HepG2 (cell line): ENCODE measurements at regions not wholly inside any gene's neighbourhood (a gene's known extent, or its start where the extent isn't known, plus 50 kb on each side); places are given as distances from the start of the nearest gene placed in this dataset.

Experiments used
- ATAC-seq: fragments of 200-7000 bp; cut with Tn5 transposase; 3 replicates; pipeline ENCODE4 v1.9.1; 2020; ENCODE audit warnings: mild to moderate bottlenecking, moderate library complexity
- BruUV-seq: library from RNA; stranded (reverse); fragments of 400-500 nt; replicated peaks from 2 replicates; lab custom pipeline; 2021; lab: Mats Ljungman, UMichigan
- CTCF ChIA-PET: fragments of 300-600 bp; formaldehyde crosslinking; extraction: SDS; loops from one replicate; lab custom pipeline; 2021; ENCODE audit warnings: low total read pairs, inconsistent platforms, low intra/inter-chr PET ratio; lab: Yijun Ruan, JAX
- POLR2A ChIA-PET: fragments of 350-600 bp; sonication (Branson Sonifier 250); formaldehyde crosslinking; loops from one replicate; lab custom pipeline; 2020; ENCODE audit warnings: antibody characterized with exemption, inconsistent platforms; lab: Yijun Ruan, JAX
- DNase-seq: peaks from one replicate; pipeline ENCODE4 v3.0.0-alpha.2; 2015; ENCODE audit warnings: low spot score
- FAIRE-seq: peaks from 3 replicates; lab custom pipeline; 2011; peaks lifted over from hg19 to GRCh38; lab: Jason Lieb, UNC
- H2AFZ ChIP-seq: one replicate; pipeline ENCODE4 v1.6.1; 2011; ENCODE audit warnings: low read length, inconsistent platforms
- H3K27ac ChIP-seq: fragments of 300-600 bp; 3 replicates; pipeline ENCODE4 v1.8.0; 2011; ENCODE audit warnings: mixed run types, mild to moderate bottlenecking, mixed read lengths, low read length, inconsistent platforms; ENCODE audit not compliant: insufficient read depth; ENCODE audit errors: extremely low read length
- H3K27me3 ChIP-seq, 2 experiments: fragments of 200-600 bp in 1 of 2; 2 replicates in 1 of 2; 3 replicates in 1 of 2; pipeline versions ENCODE4 v1.6.0 to v1.8.0; 2011; ENCODE audit warnings: low read length in 2 of 2, mild to moderate bottlenecking in 2 of 2, moderate library complexity in 2 of 2, inconsistent platforms in 1 of 2; ENCODE audit not compliant: insufficient read depth in 2 of 2, control insufficient read depth in 1 of 2
- H3K36me3 ChIP-seq, 2 experiments: fragments of 200-600 bp in 1 of 2; replicated peaks in 1 of 2; 2 replicates in 1 of 2; 3 replicates in 1 of 2; pipeline versions ENCODE4 v1.5.1 to v1.8.0; 2011; ENCODE audit warnings: low read length in 2 of 2, inconsistent platforms in 1 of 2; ENCODE audit not compliant: insufficient read depth in 2 of 2, control insufficient read depth in 1 of 2
- H3K4me1 ChIP-seq: 2 replicates; pipeline ENCODE4 v1.5.1; 2012; ENCODE audit warnings: low read length, inconsistent platforms; ENCODE audit not compliant: insufficient read depth
- H3K4me2 ChIP-seq: 2 replicates; pipeline ENCODE4 v1.6.0; 2011; ENCODE audit warnings: low read depth, low read length, inconsistent platforms
- H3K4me3 ChIP-seq, 3 experiments: fragments of 200-600 bp in 1 of 3; sonication (generic), shearing (Covaris generic) in 1 of 3; replicated peaks in 1 of 3; 2 replicates each; pipeline ENCODE4 v1.5.1; 2011 to 2016; ENCODE audit warnings: low read length in 3 of 3, inconsistent platforms in 2 of 3, low read depth in 2 of 3, mild to moderate bottlenecking in 2 of 3, control low read depth in 1 of 3, mixed read lengths in 1 of 3; ENCODE audit not compliant: insufficient read depth in 1 of 3
- H3K79me2 ChIP-seq: one replicate; pipeline ENCODE4 v1.6.1; 2011; ENCODE audit warnings: low read length, inconsistent platforms; ENCODE audit not compliant: insufficient read depth
- H3K9ac ChIP-seq: 2 replicates; pipeline ENCODE4 v1.6.0; 2011; ENCODE audit warnings: mild to moderate bottlenecking, low read depth, low read length, inconsistent platforms; ENCODE audit not compliant: insufficient read depth
- H3K9me3 ChIP-seq: 2 replicates; pipeline ENCODE4 v1.5.1; 2012; ENCODE audit warnings: mild to moderate bottlenecking, low read length
- H4K20me1 ChIP-seq: 2 replicates; pipeline ENCODE4 v1.6.0; 2011; ENCODE audit warnings: inconsistent platforms, mild to moderate bottlenecking, low read length, moderate library complexity; ENCODE audit not compliant: insufficient read depth
- MED8 ChIP-seq: sonication (generic); formaldehyde crosslinking; IDR thresholded peaks from 2 replicates; pipeline ENCODE4 v1.8.1; 2023; ENCODE audit warnings: mild to moderate bottlenecking, missing genetic modification reagents; ENCODE audit not compliant: insufficient replicate concordance
- SYNCRIP ChIP-seq: fragments of 200-400 bp; formaldehyde crosslinking; IDR thresholded peaks from 2 replicates; pipeline ENCODE4 v1.6.1; 2018; ENCODE audit warnings: mild to moderate bottlenecking, low read depth, low read length; ENCODE audit not compliant: insufficient read depth
- ZMAT3 ChIP-seq: sonication (generic); formaldehyde crosslinking; conservative IDR thresholded peaks from 2 replicates; pipeline ENCODE4 v1.7.0; 2021; ENCODE audit warnings: missing genetic modification reagents
- ZNF597 ChIP-seq: sonication (generic); formaldehyde crosslinking; IDR thresholded peaks from 2 replicates; pipeline ENCODE4 v1.5.0; 2020; ENCODE audit warnings: missing genetic modification reagents
- ZNF646 ChIP-seq: sonication (generic); formaldehyde crosslinking; IDR thresholded peaks from 2 replicates; pipeline ENCODE4 v1.9.0; 2021; ENCODE audit warnings: mild to moderate bottlenecking, missing genetic modification reagents
- WGBS: methylation state at CpG from one replicate; pipeline ENCODE4 v1.1.6; 2017; ENCODE audit warnings: low lambda C conversion rate; 5-methylcytosine and 5-hydroxymethylcytosine counted together
- in situ Hi-C: cut with HindIII; loops from 2 replicates; pipeline ENCODE4 v1.10.0; 2017; ENCODE audit warnings: low pct_unique_long_range_greater_than_20kb; ENCODE audit not compliant: extremely low pct_ligation_motif_present
- intact Hi-C: fragments of 100-400 bp; cut with micrococcal nuclease; formaldehyde crosslinking; loops from one replicate; pipeline ENCODE4 v1.10.0; 2022; ENCODE audit not compliant: unreplicated experiment

- Histone ChIP-seq H4K20me1 (no peaks in the 10 kb centered on the region), H3K9ac (no peak overlapping the region), H3K79me2 (no peaks in the 10 kb centered on the region), H3K27me3 (no peaks in the 10 kb centered on the region), H3K4me3 (no peak overlapping the region), H3K27ac (no peak overlapping the region), H3K36me3 (no peaks in the 10 kb centered on the region), H3K4me2 (no peak overlapping the region), H3K9me3 (peaks cover 28% of the 10 kb centered on the region), H2AFZ (no peak overlapping the region), H3K4me1 (no peaks in the 10 kb centered on the region)
- TF ChIP-seq ZNF597 (CRISPR knock-in tag) (no peak), MED8 (CRISPR knock-in tag) (no peak), ZNF646 (CRISPR knock-in tag) (no peak), ZMAT3 (CRISPR knock-in tag) (no peak), SYNCRIP (no peak)
- 0% methylated on average over 3 of the region's 3 CpGs for WGBS
- ChIA-PET CTCF (no interaction called here), POLR2A (no interaction called here)
- intact Hi-C loops (no loop called here), in situ Hi-C loops (no loop called here)
- no TSS peak for BruUV-seq
- FAIRE-seq (no peak), ATAC-seq (no peak), DNase-seq (no peak)
Measured at GRCh38 chr4:46524751-46525150, 134.8 kb upstream of the GABRA2 start.
